ENCODE measurements at regions not wholly inside any gene's neighbourhood (a gene's known extent, or its start where the extent isn't known, plus 50 kb on each side); places are given as distances from the start of the nearest gene placed in this dataset.

GRCh38 chr4:145417348-145418130 is 64.1 kb upstream of the SMAD1 start:
- TF ChIP-seq CTCF (IDR thresholded peaks at IDR 0.05): no peak
- Histone ChIP-seq H3K9me3 (no peaks in the 10 kb centered on the region), H3K4me1 (no peaks in the 10 kb centered on the region), H3K27ac (no peak overlapping the region), H3K36me3 (ENCODE audit: low read depth, missing control alignments) (no peaks in the 10 kb centered on the region), H3K4me3 (no peak overlapping the region), H3K27me3 (no peaks in the 10 kb centered on the region)
- no peak for DNase-seq
- WGBS, 2 donors: 89 to 95% methylated on average over 5 of the region's 5 CpGs
- intact Hi-C loops (cut with DNase I; ENCODE audit: low total_unique reads): no loop called here

GRCh38 chr4:145414841-145415240 is 66.8 kb upstream of the SMAD1 start:
- 59 to 62% methylated on average over 1 of the region's 1 CpG for WGBS, 2 donors
- H3K27me3 ChIP-seq: no peaks in the 10 kb centered on the region
- no peaks in the 10 kb centered on the region for H3K4me1 ChIP-seq
- H3K27ac ChIP-seq: no peak overlapping the region
- no peaks in the 10 kb centered on the region for H3K9me3 ChIP-seq
- intact Hi-C loops (cut with DNase I; ENCODE audit: low total_unique reads): no loop called here
- no peak overlapping the region for H3K4me3 ChIP-seq
- H3K36me3 ChIP-seq (ENCODE audit: low read depth, missing control alignments): no peaks in the 10 kb centered on the region
- DNase-seq: no peak
- TF ChIP-seq CTCF (IDR thresholded peaks at IDR 0.05): no peak
- no peak for TF ChIP-seq POLR2A (IDR thresholded peaks at IDR 0.05)

- Histone ChIP-seq H3K9me3 (no peaks in the 10 kb centered on the region), H3K4me1 (no peaks in the 10 kb centered on the region), H3K27me3 (no peaks in the 10 kb centered on the region), H3K36me3 (ENCODE audit: low read depth, missing control alignments) (no peaks in the 10 kb centered on the region), H3K27ac (no peak overlapping the region), H3K4me3 (no peak overlapping the region)
- TF ChIP-seq CTCF (IDR thresholded peaks at IDR 0.05) (no peak), POLR2A (IDR thresholded peaks at IDR 0.05) (no peak)
- DNase-seq: no peak
- intact Hi-C loops (cut with DNase I; ENCODE audit: low total_unique reads): no loop called here
- 78 to 88% methylated on average over 1 of the region's 1 CpG for WGBS, 2 donors
Observed at GRCh38 chr4:145414226-145414625, 67.4 kb upstream of the SMAD1 start.

GRCh38 chr4:145406970-145407369 is 74.7 kb upstream of the SMAD1 start:
- no peak for DNase-seq
- intact Hi-C loops (cut with DNase I; ENCODE audit: low total_unique reads): no loop called here
- H3K27ac ChIP-seq: no peak overlapping the region

More at GRCh38 chr4:145406970-145407369, 74.7 kb upstream of the SMAD1 start:
- Histone ChIP-seq H3K27me3 (no peaks in the 10 kb centered on the region), H3K36me3 (ENCODE audit: low read depth, missing control alignments) (no peaks in the 10 kb centered on the region), H3K9me3 (no peaks in the 10 kb centered on the region), H3K4me1 (no peaks in the 10 kb centered on the region), H3K4me3 (no peak overlapping the region)
- no peak for TF ChIP-seq POLR2A (IDR thresholded peaks at IDR 0.05)
- TF ChIP-seq CTCF (IDR thresholded peaks at IDR 0.05): no peak
